HCEC 1CT (cell line): ENCODE measurements at regions not wholly inside any gene's neighbourhood (a gene's known extent, or its start where the extent isn't known, plus 50 kb on each side); places are given as distances from the start of the nearest gene placed in this dataset.

Experiments
- DNase-seq: peaks from one replicate; pipeline ENCODE4 v3.0.0-alpha.2; 2017

GRCh38 chr3:139870000-139870675 lies 64.8 kb upstream of the CLSTN2 start:
- no peak for DNase-seq

GRCh38 chr3:139868773-139869172 lies 66.2 kb upstream of the CLSTN2 start:
- DNase-seq, result no peak

- no peak for DNase-seq
These were observed 86.3 kb upstream of the CLSTN2 start for GRCh38 chr3:139848660-139849059.

- no peak for DNase-seq
These were observed 88.3 kb upstream of the CLSTN2 start for GRCh38 chr3:139846729-139847128.

- no peak for DNase-seq
These were observed 95.3 kb upstream of the CLSTN2 start for GRCh38 chr3:139839659-139840058.

GRCh38 chr3:139839014-139839413 lies 96.0 kb upstream of the CLSTN2 start:
- DNase-seq, result no peak

GRCh38 chr3:139838269-139838957 lies 96.6 kb upstream of the CLSTN2 start:
- no peak for DNase-seq

GRCh38 chr3:139836698-139837464 lies 98.1 kb upstream of the CLSTN2 start:
- DNase-seq, result no peak

GRCh38 chr3:139835830-139836683 lies 98.9 kb upstream of the CLSTN2 start:
- no peak for DNase-seq

- no peak for DNase-seq
These were observed 102.0 kb upstream of the CLSTN2 start for GRCh38 chr3:139832998-139833397.

- no peak for DNase-seq
These were observed 104.2 kb upstream of the CLSTN2 start for GRCh38 chr3:139830817-139831216.

GRCh38 chr3:139827833-139828232 lies 107.2 kb upstream of the CLSTN2 start:
- no peak for DNase-seq

GRCh38 chr3:139824864-139825263 lies 110.1 kb upstream of the CLSTN2 start:
- DNase-seq, result no peak

- DNase-seq, result no peak
These were observed 120.3 kb upstream of the CLSTN2 start for GRCh38 chr3:139814646-139815045.

- no peak for DNase-seq
These were observed 123.7 kb upstream of the CLSTN2 start for GRCh38 chr3:139811331-139811730.

- no peak for DNase-seq
These were observed 126.8 kb upstream of the CLSTN2 start for GRCh38 chr3:139808201-139808600.

- no peak for DNase-seq
These were observed 125.5 kb upstream of the NMNAT3 start for GRCh38 chr3:139803294-139803693.

GRCh38 chr3:139797724-139798343 lies 120.1 kb upstream of the NMNAT3 start:
- no peak for DNase-seq

- no peak for DNase-seq
These were observed 116.9 kb upstream of the NMNAT3 start for GRCh38 chr3:139794469-139795265.

- no peak for DNase-seq
These were observed 115.6 kb upstream of the NMNAT3 start for GRCh38 chr3:139793408-139793807.

- DNase-seq, result no peak
These were observed 102.8 kb upstream of the NMNAT3 start for GRCh38 chr3:139780593-139780992.
